ENCODE measurements at regions not wholly inside any gene's neighbourhood (a gene's known extent, or its start where the extent isn't known, plus 50 kb on each side); places are given as distances from the start of the nearest gene placed in this dataset.

DNA sequence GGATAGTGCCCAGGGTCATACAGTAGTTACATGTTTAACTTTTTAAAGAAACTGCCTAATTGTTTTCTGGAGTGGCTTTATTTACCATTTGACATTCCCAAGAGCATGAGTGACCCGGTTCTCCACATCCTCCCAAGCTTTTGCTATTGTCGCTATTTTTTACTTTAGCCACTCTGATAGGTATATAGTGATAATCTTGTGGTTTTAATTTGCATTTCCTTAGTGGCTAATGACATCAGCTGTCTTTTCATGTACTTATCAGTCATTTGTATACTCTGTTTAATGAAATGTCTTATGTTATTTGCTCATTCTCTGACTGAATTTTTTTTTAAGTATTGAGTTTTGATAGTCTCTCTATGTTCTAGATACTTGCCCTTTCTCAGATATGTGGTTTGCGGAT is 109.7 kb upstream of the HS6ST1 start (continued):
- no peak for TF ChIP-seq ZBTB33 (CRISPR knock-in tag; IDR thresholded peaks at IDR 0.05)
- no peak for TF ChIP-seq ZNF778 (CRISPR knock-in tag; IDR thresholded peaks at IDR 0.05)
- TF ChIP-seq CHD1 (IDR thresholded peaks at IDR 0.05; ENCODE audit: low read length) = no peak
- TF ChIP-seq HIVEP1 (CRISPR knock-in tag; IDR thresholded peaks at IDR 0.05) = no peak
- TF ChIP-seq BACH1 (tag; IDR thresholded peaks at IDR 0.05) = no peak
- no peak for TF ChIP-seq EHMT2 (IDR thresholded peaks at IDR 0.05)
- TF ChIP-seq TCF3 (CRISPR knock-in tag; IDR thresholded peaks at IDR 0.05) = no peak
- no peak for TF ChIP-seq PCBP1 (IDR thresholded peaks at IDR 0.05; ENCODE audit: low read depth, low read length, poor library complexity, severe bottlenecking)
- TF ChIP-seq, protein P1, sequence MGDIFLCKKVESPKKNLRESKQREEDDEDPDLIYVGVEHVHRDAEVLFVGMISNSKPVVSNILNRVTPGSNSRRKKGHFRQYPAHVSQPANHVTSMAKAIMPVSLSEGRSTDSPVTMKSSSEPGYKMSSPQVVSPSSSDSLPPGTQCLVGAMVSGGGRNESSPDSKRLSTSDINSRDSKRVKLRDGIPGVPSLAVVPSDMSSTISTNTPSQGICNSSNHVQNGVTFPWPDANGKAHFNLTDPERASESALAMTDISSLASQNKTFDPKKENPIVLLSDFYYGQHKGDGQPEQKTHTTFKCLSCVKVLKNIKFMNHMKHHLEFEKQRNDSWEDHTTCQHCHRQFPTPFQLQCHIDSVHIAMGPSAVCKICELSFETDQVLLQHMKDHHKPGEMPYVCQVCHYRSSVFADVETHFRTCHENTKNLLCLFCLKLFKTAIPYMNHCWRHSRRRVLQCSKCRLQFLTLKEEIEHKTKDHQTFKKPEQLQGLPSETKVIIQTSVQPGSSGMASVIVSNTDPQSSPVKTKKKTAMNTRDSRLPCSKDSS (IDR thresholded peaks at IDR 0.05; ENCODE audit: low read depth, partially characterized antibody) = no peak
- no peak for TF ChIP-seq ZNF121 (CRISPR knock-in tag; conservative IDR thresholded peaks at IDR 0.05)
- TF ChIP-seq GTF2F1 (IDR thresholded peaks at IDR 0.05; ENCODE audit: low read depth, low read length) = no peak
- TF ChIP-seq, protein P2, sequence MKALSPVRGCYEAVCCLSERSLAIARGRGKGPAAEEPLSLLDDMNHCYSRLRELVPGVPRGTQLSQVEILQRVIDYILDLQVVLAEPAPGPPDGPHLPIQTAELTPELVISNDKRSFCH (CRISPR knock-in tag; IDR thresholded peaks at IDR 0.05) = no peak
- TF ChIP-seq, protein P2 (tag; IDR thresholded peaks at IDR 0.05) = no peak
- no peak for TF ChIP-seq KDM2B (CRISPR knock-in tag; IDR thresholded peaks at IDR 0.05)
